ENCODE measurements at regions not wholly inside any gene's neighbourhood (a gene's known extent, or its start where the extent isn't known, plus 50 kb on each side); places are given as distances from the start of the nearest gene placed in this dataset.

- Histone ChIP-seq H3K27ac (no peak overlapping the region), H3K4me3 (IDR thresholded peaks at IDR 0.05; ENCODE audit: insufficient read depth, low read depth, low read length) (no peak overlapping the region), H3K27me3 (ENCODE audit: insufficient read depth, low read depth) (no peaks in the 10 kb centered on the region), H3K36me3 (ENCODE audit: insufficient read depth) (no peaks in the 10 kb centered on the region), H2AFZ (ENCODE audit: low read depth) (no peak overlapping the region), H3K4me1 (ENCODE audit: low read depth, poor library complexity, severe bottlenecking) (no peaks in the 10 kb centered on the region), H4K20me1 (ENCODE audit: insufficient read depth) (no peaks in the 10 kb centered on the region), H3K9ac (no peak overlapping the region), H3K79me2 (ENCODE audit: insufficient read depth, low read depth) (no peaks in the 10 kb centered on the region), H3K4me2 (no peak overlapping the region)
- TF ChIP-seq CTCF (conservative IDR thresholded peaks at IDR 0.05; ENCODE audit: low read depth, low read length), result no peak
These were observed 144.0 kb upstream of the CHD1 start for GRCh38 chr5:99072846-99073245.

GRCh38 chr5:99070822-99071221 is 142.0 kb upstream of the CHD1 start:
- TF ChIP-seq CTCF (conservative IDR thresholded peaks at IDR 0.05; ENCODE audit: low read depth, low read length), result no peak
- no peak overlapping the region for H3K27ac ChIP-seq
- H3K9ac ChIP-seq, result no peak overlapping the region

GRCh38 chr5:99070362-99070761 is 141.6 kb upstream of the CHD1 start:
- no peak for TF ChIP-seq CTCF (conservative IDR thresholded peaks at IDR 0.05; ENCODE audit: low read depth, low read length)
- Histone ChIP-seq H3K36me3 (ENCODE audit: insufficient read depth) (no peaks in the 10 kb centered on the region), H3K27me3 (ENCODE audit: insufficient read depth, low read depth) (no peaks in the 10 kb centered on the region), H3K4me3 (IDR thresholded peaks at IDR 0.05; ENCODE audit: insufficient read depth, low read depth, low read length) (no peak overlapping the region), H4K20me1 (ENCODE audit: insufficient read depth) (no peaks in the 10 kb centered on the region), H3K4me1 (ENCODE audit: low read depth, poor library complexity, severe bottlenecking) (no peaks in the 10 kb centered on the region), H3K4me2 (no peak overlapping the region), H3K79me2 (ENCODE audit: insufficient read depth, low read depth) (no peaks in the 10 kb centered on the region), H3K27ac (no peak overlapping the region), H2AFZ (ENCODE audit: low read depth) (no peak overlapping the region), H3K9ac (no peak overlapping the region)

More at GRCh38 chr5:99070822-99071221, 142.0 kb upstream of the CHD1 start:
- no peaks in the 10 kb centered on the region for H3K27me3 ChIP-seq (ENCODE audit: insufficient read depth, low read depth)
- no peak overlapping the region for H3K4me2 ChIP-seq
- no peaks in the 10 kb centered on the region for H3K4me1 ChIP-seq (ENCODE audit: low read depth, poor library complexity, severe bottlenecking)
- no peaks in the 10 kb centered on the region for H3K79me2 ChIP-seq (ENCODE audit: insufficient read depth, low read depth)
- no peak overlapping the region for H3K4me3 ChIP-seq (IDR thresholded peaks at IDR 0.05; ENCODE audit: insufficient read depth, low read depth, low read length)
- no peak overlapping the region for H2AFZ ChIP-seq (ENCODE audit: low read depth)
- H3K36me3 ChIP-seq (ENCODE audit: insufficient read depth), result no peaks in the 10 kb centered on the region
- no peaks in the 10 kb centered on the region for H4K20me1 ChIP-seq (ENCODE audit: insufficient read depth)

GRCh38 chr5:99068944-99069650 is 140.3 kb upstream of the CHD1 start:
- H2AFZ ChIP-seq (ENCODE audit: low read depth), result no peak overlapping the region
- no peaks in the 10 kb centered on the region for H3K4me1 ChIP-seq (ENCODE audit: low read depth, poor library complexity, severe bottlenecking)
- no peak overlapping the region for H3K27ac ChIP-seq
- TF ChIP-seq CTCF (conservative IDR thresholded peaks at IDR 0.05; ENCODE audit: low read depth, low read length), result no peak
- H3K27me3 ChIP-seq (ENCODE audit: insufficient read depth, low read depth), result no peaks in the 10 kb centered on the region
- H3K4me2 ChIP-seq, result no peak overlapping the region
- no peaks in the 10 kb centered on the region for H3K79me2 ChIP-seq (ENCODE audit: insufficient read depth, low read depth)
- H3K4me3 ChIP-seq (IDR thresholded peaks at IDR 0.05; ENCODE audit: insufficient read depth, low read depth, low read length), result no peak overlapping the region
- H3K9ac ChIP-seq, result no peak overlapping the region
- no peaks in the 10 kb centered on the region for H3K36me3 ChIP-seq (ENCODE audit: insufficient read depth)
- no peaks in the 10 kb centered on the region for H4K20me1 ChIP-seq (ENCODE audit: insufficient read depth)

All from KMS-11 (cell line).